ENCODE measurements at regions not wholly inside any gene's neighbourhood (a gene's known extent, or its start where the extent isn't known, plus 50 kb on each side); places are given as distances from the start of the nearest gene placed in this dataset.

DNA sequence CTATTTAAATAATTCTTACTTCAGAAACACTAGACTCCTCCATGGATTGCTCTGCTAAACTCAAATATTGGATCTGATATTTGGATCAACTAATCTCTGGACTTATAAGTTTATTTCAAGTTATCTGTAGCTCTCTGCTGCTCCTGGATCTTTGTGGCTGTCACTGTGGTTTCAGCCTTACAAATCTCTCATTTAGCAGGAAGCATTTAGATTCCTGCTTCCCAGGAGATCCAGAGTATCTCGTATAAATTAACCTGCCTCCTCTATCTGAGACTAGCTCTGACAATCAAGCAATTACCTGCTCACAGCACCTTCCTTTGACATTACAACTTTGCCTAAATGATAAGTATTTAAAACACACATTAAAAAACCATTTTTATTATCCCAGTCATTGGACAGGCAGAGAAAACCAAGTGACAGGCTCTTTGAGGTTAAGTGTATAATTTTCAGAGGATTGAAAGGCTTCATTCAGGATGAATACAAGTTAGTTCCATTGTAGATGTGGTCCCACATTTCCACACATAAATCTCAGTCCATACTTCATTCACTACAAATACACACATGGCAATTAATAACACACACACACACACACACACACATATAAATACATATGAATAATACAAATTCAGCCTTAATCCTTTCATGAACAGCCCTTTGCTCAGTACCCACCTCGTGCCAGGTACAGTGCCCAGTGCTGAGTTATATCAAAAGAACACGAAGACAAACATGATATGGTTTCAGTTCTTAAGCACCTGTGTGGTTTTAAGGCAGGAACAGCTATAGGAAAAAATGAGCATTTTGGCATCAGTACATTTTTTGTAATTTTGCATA lies 55.5 kb upstream of the PLCB1 start:
- H3K9me2 ChIP-seq (ENCODE audit: insufficient read depth, low read length), result no peaks in the 10 kb centered on the region
- POLR2A ChIA-PET, result interaction anchor here (1.2 kb wide), 1 partner anchor 11 kb away, joined by 3 read pairs; no protein-coding TSS in a partner anchor

DNA sequence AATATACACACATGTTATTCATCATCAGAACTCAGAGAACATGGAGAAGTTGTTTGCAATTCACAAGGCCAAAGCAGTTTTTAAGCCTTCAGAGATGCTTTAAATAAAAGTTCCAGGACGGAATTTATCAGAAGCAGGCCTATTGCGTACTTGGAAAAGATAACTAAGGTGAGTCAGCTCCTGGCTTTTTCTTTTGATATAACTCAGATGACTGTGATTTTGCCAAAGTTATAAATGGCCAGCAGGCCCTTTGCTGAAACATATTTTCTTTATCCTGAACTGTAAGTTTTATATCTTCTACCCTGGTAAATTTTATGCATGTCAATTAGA lies 55.0 kb upstream of the PLCB1 start:
- CTCF ChIA-PET (ENCODE audit: unreplicated experiment), result no interaction called here
- Histone ChIP-seq H3K9me2 (ENCODE audit: insufficient read depth, low read length) (no peaks in the 10 kb centered on the region), H3K4me3 (ENCODE audit: low read depth, low read length, poor library complexity, severe bottlenecking) (no peak overlapping the region), H3K4me2 (ENCODE audit: low read length) (no peak overlapping the region), H4K20me1 (ENCODE audit: insufficient read depth, low read length) (no peaks in the 10 kb centered on the region), H2AFZ (ENCODE audit: low read length) (no peak overlapping the region), H3K79me2 (ENCODE audit: insufficient read depth, low read depth, low read length) (no peaks in the 10 kb centered on the region), H3K4me1 (ENCODE audit: insufficient read depth, low read length, poor library complexity, severe bottlenecking) (no peaks in the 10 kb centered on the region), H3K27ac (ENCODE audit: low read depth, low read length, poor library complexity, severe bottlenecking) (no peak overlapping the region), H3K36me3 (ENCODE audit: insufficient read depth, low read length) (no peaks in the 10 kb centered on the region), H3K9me3 (ENCODE audit: low read length) (no peaks in the 10 kb centered on the region)
- no TSS peak for BruUV-seq (replicated peaks)
- POLR2A ChIA-PET, result interaction anchor here (1.2 kb wide), 1 partner anchor 11 kb away, joined by 3 read pairs; no protein-coding TSS in a partner anchor
- DNase-seq (ENCODE audit: low spot score), result no peak
- no peak for TF ChIP-seq EZH2phosphoT487 (IDR thresholded peaks at IDR 0.05; ENCODE audit: borderline replicate concordance, low read depth, low read length)
- TF ChIP-seq, protein P1, sequence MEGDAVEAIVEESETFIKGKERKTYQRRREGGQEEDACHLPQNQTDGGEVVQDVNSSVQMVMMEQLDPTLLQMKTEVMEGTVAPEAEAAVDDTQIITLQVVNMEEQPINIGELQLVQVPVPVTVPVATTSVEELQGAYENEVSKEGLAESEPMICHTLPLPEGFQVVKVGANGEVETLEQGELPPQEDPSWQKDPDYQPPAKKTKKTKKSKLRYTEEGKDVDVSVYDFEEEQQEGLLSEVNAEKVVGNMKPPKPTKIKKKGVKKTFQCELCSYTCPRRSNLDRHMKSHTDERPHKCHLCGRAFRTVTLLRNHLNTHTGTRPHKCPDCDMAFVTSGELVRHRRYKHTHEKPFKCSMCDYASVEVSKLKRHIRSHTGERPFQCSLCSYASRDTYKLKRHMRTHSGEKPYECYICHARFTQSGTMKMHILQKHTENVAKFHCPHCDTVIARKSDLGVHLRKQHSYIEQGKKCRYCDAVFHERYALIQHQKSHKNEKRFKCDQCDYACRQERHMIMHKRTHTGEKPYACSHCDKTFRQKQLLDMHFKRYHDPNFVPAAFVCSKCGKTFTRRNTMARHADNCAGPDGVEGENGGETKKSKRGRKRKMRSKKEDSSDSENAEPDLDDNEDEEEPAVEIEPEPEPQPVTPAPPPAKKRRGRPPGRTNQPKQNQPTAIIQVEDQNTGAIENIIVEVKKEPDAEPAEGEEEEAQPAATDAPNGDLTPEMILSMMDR (conservative IDR thresholded peaks at IDR 0.05; ENCODE audit: low read length), result no peak
- intact Hi-C loops (cut with micrococcal nuclease; ENCODE audit: unreplicated experiment), result no loop called here

More for the DNA sequence above, 55.5 kb upstream of the PLCB1 start:
- DNase-seq (ENCODE audit: low spot score), result no peak
- no peak overlapping the region for H3K27ac ChIP-seq (ENCODE audit: low read depth, low read length, poor library complexity, severe bottlenecking)
- H3K4me3 ChIP-seq (ENCODE audit: low read depth, low read length, poor library complexity, severe bottlenecking), result no peak overlapping the region
- no peaks in the 10 kb centered on the region for H3K4me1 ChIP-seq (ENCODE audit: insufficient read depth, low read length, poor library complexity, severe bottlenecking)
- CTCF ChIA-PET (ENCODE audit: unreplicated experiment), result no interaction called here
- no peaks in the 10 kb centered on the region for H4K20me1 ChIP-seq (ENCODE audit: insufficient read depth, low read length)
- H3K9me3 ChIP-seq (ENCODE audit: low read length), result no peaks in the 10 kb centered on the region
- intact Hi-C loops (cut with micrococcal nuclease; ENCODE audit: unreplicated experiment), result no loop called here
- no TSS peak for BruUV-seq (replicated peaks)
- no peaks in the 10 kb centered on the region for H3K36me3 ChIP-seq (ENCODE audit: insufficient read depth, low read length)
- H3K79me2 ChIP-seq (ENCODE audit: insufficient read depth, low read depth, low read length), result no peaks in the 10 kb centered on the region
- no peak overlapping the region for H2AFZ ChIP-seq (ENCODE audit: low read length)
- no peak overlapping the region for H3K4me2 ChIP-seq (ENCODE audit: low read length)
- TF ChIP-seq, protein P1 (conservative IDR thresholded peaks at IDR 0.05; ENCODE audit: low read length), result no peak
- no peak for TF ChIP-seq EZH2phosphoT487 (IDR thresholded peaks at IDR 0.05; ENCODE audit: borderline replicate concordance, low read depth, low read length)

DNA sequence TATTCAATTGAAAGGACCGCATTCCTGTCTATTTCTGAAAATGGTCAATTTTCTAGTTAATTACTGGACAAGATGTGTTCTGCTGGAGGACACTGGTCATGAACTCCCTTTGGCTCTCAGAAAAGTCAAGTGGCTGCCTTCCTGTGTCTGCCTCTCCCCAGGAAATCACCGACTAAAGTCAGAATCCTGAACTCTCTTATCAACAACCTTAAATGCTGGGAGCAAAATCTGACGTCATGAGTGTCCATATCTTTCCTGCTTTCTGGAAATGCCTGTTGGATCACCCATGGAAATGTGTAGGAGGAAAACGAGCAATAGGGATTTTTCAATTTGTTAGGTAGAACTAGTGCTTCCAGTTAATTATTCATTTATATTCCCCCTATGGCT lies 53.5 kb upstream of the PLCB1 start:
- no peak overlapping the region for H3K4me2 ChIP-seq (ENCODE audit: low read length)
- CTCF ChIA-PET (ENCODE audit: unreplicated experiment), result no interaction called here
- H3K4me1 ChIP-seq (ENCODE audit: insufficient read depth, low read length, poor library complexity, severe bottlenecking), result no peaks in the 10 kb centered on the region
- no peak overlapping the region for H3K27ac ChIP-seq (ENCODE audit: low read depth, low read length, poor library complexity, severe bottlenecking)
- H3K9me2 ChIP-seq (ENCODE audit: insufficient read depth, low read length), result no peaks in the 10 kb centered on the region
- intact Hi-C loops (cut with micrococcal nuclease; ENCODE audit: unreplicated experiment), result no loop called here
- no peak overlapping the region for H2AFZ ChIP-seq (ENCODE audit: low read length)
- H3K36me3 ChIP-seq (ENCODE audit: insufficient read depth, low read length), result no peaks in the 10 kb centered on the region
- POLR2A ChIA-PET, result interaction anchor here (0.6 kb wide), 1 partner anchor 838 kb away, joined by 3 read pairs; no protein-coding TSS in a partner anchor
- no TSS peak for BruUV-seq (replicated peaks)
- no peaks in the 10 kb centered on the region for H3K79me2 ChIP-seq (ENCODE audit: insufficient read depth, low read depth, low read length)
- no peaks in the 10 kb centered on the region for H4K20me1 ChIP-seq (ENCODE audit: insufficient read depth, low read length)
- no peaks in the 10 kb centered on the region for H3K9me3 ChIP-seq (ENCODE audit: low read length)
- H3K4me3 ChIP-seq (ENCODE audit: low read depth, low read length, poor library complexity, severe bottlenecking), result no peak overlapping the region
- TF ChIP-seq EZH2phosphoT487 (IDR thresholded peaks at IDR 0.05; ENCODE audit: borderline replicate concordance, low read depth, low read length), result no peak
- TF ChIP-seq, protein P1 (conservative IDR thresholded peaks at IDR 0.05; ENCODE audit: low read length), result no peak
- no peak for DNase-seq (ENCODE audit: low spot score)

Data from OCI-LY7 (cell line).